Activated CD4-positive, alpha-beta memory T cell treated with anti-CD3 and anti-CD28 coated beads for 36 hours (primary cell): ENCODE measurements at regions not wholly inside any gene's neighbourhood (a gene's known extent, or its start where the extent isn't known, plus 50 kb on each side); places are given as distances from the start of the nearest gene placed in this dataset.

Experiments
- CTCF ChIA-PET: fragments of 350-600 bp; sonication (Branson Sonifier 250); formaldehyde crosslinking; loops from one replicate; lab custom pipeline; 2021; ENCODE audit warnings: antibody characterized with exemption, inconsistent platforms; lab: Charles Lee
- POLR2A ChIA-PET: fragments of 350-600 bp; sonication (Branson Sonifier 250); formaldehyde crosslinking; loops from one replicate; lab custom pipeline; 2021; ENCODE audit warnings: antibody characterized with exemption; lab: Charles Lee
- DNase-seq: peaks from one replicate; pipeline ENCODE4 v3.0.0-alpha.2; 2020
- H3K27ac Mint-ChIP-seq: one replicate; pipeline ENCODE4 v1.8.0; 2021; ENCODE audit warnings: mixed read lengths
- H3K27me3 Mint-ChIP-seq: one replicate; pipeline ENCODE4 v1.8.0; 2021; ENCODE audit warnings: mixed read lengths
- H3K36me3 Mint-ChIP-seq: one replicate; pipeline ENCODE4 v1.8.0; 2021; ENCODE audit warnings: mixed read lengths
- H3K4me1 Mint-ChIP-seq: one replicate; pipeline ENCODE4 v1.8.0; 2021; ENCODE audit warnings: low read depth, mixed read lengths
- H3K4me3 Mint-ChIP-seq: one replicate; pipeline ENCODE4 v1.8.0; 2021; ENCODE audit warnings: mild to moderate bottlenecking, mixed read lengths
- H3K9me3 Mint-ChIP-seq: one replicate; pipeline ENCODE4 v1.8.0; 2021; ENCODE audit warnings: mixed read lengths
- intact Hi-C: fragments of 100-400 bp; cut with micrococcal nuclease; formaldehyde crosslinking; loops from one replicate; pipeline ENCODE4 v1.15.1; 2023

- ChIA-PET POLR2A (no interaction called here), CTCF (interaction anchor here (1.4 kb wide), 1 partner anchor 21 kb away, joined by 5 read pairs; no protein-coding TSS in a partner anchor)
- H3K36me3 Mint-ChIP-seq = peaks cover 8% of the 10 kb centered on the region
- no peaks in the 10 kb centered on the region for H3K27me3 Mint-ChIP-seq
- H3K9me3 Mint-ChIP-seq = peaks cover 11% of the 10 kb centered on the region
- intact Hi-C loops = no loop called here
- H3K4me3 Mint-ChIP-seq = no peak overlapping the region
- H3K4me1 Mint-ChIP-seq = peaks cover 17% of the 10 kb centered on the region
- no peak overlapping the region for H3K27ac Mint-ChIP-seq
- DNase-seq = no peak
These were observed 69.8 kb upstream of the WIPF1 start for GRCh38 chr2:174667250-174667860.

- H3K27me3 Mint-ChIP-seq = no peaks in the 10 kb centered on the region
- H3K27ac Mint-ChIP-seq = no peak overlapping the region
- H3K36me3 Mint-ChIP-seq = peaks cover 3% of the 10 kb centered on the region
- peaks cover 17% of the 10 kb centered on the region for H3K4me1 Mint-ChIP-seq
- intact Hi-C loops = no loop called here
- no peak for DNase-seq
- POLR2A ChIA-PET = interaction anchor here (0.8 kb wide), 2 partner anchors 10 to 14 kb away, joined by 3 to 4 read pairs; no protein-coding TSS in a partner anchor
- H3K9me3 Mint-ChIP-seq = peaks cover 6% of the 10 kb centered on the region
- CTCF ChIA-PET = interaction anchor here (0.6 to 1.4 kb wide), 2 partner anchors 21 to 204 kb away, joined by 3 to 5 read pairs; no protein-coding TSS in a partner anchor
- no peak overlapping the region for H3K4me3 Mint-ChIP-seq
These were observed 69.2 kb upstream of the WIPF1 start for GRCh38 chr2:174666845-174667244.

DNA sequence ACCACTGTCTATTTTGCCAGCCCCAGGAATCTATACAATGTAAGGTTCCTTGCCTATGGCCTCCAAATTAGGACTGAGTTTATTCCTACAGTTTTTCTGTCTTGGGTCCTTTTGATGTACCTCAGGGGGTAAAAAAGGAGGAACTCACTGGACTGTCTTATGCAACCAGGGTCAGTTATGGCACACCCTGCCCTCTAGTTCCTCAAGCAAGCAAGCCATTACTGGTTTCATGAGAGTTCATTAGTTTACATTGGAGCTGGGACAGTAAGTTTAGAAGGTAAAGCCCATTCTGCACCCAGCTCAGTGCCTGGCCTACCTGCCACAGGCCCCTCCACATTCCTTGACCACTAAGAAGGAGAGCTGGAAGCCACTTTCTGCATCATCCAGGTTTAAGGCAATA lies 68.7 kb upstream of the WIPF1 start:
- ChIA-PET CTCF (interaction anchor here (0.6 to 1.4 kb wide), 2 partner anchors 22 to 204 kb away, joined by 3 to 5 read pairs; no protein-coding TSS in a partner anchor), POLR2A (interaction anchor here (0.8 kb wide), 2 partner anchors 9 to 13 kb away, joined by 3 to 4 read pairs; no protein-coding TSS in a partner anchor)
- intact Hi-C loops = no loop called here
- Mint-ChIP-seq H3K4me1 (peaks cover 20% of the 10 kb centered on the region), H3K27me3 (no peaks in the 10 kb centered on the region), H3K4me3 (no peak overlapping the region), H3K36me3 (no peaks in the 10 kb centered on the region), H3K27ac (no peak overlapping the region), H3K9me3 (peaks cover 2% of the 10 kb centered on the region)
- no peak for DNase-seq

DNA sequence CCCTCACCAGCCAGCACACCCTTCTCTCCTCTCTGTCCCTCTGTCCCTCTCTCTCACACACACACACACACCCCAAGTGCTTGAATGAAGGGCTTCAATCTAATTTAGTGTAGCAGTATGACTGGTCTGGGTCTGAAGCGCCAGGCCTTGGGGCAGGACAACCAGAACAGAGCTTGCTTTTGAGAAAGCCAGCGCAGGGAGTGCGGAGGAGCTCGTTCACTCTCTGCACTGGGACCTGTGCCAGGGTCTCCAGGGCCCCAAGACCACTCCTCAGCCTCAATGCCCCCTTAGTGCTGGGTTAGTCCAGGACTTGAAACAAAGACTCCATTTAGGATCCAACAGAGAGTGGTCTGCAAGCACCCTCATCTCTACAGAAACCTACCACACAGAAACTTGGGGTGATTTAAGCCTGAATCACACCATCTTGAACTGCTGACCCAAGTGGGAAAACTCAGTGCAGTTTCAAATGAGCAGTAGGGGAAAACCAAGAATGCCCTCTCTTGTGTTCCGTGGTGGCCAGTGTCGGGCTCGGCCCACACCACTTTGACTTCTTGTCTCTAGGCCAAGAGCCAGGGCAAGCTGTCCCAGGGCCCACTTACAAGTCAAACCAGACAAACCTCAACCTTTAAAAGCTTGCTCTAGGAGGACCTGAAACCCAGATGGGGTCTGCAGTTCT lies 66.6 kb upstream of the WIPF1 start:
- CTCF ChIA-PET = no interaction called here
- intact Hi-C loops = no loop called here
- Mint-ChIP-seq H3K27ac (no peak overlapping the region), H3K4me3 (no peak overlapping the region), H3K27me3 (no peaks in the 10 kb centered on the region), H3K4me1 (peaks cover 32% of the 10 kb centered on the region), H3K9me3 (no peaks in the 10 kb centered on the region), H3K36me3 (no peaks in the 10 kb centered on the region)
- no peak for DNase-seq
- POLR2A ChIA-PET = no interaction called here

DNA sequence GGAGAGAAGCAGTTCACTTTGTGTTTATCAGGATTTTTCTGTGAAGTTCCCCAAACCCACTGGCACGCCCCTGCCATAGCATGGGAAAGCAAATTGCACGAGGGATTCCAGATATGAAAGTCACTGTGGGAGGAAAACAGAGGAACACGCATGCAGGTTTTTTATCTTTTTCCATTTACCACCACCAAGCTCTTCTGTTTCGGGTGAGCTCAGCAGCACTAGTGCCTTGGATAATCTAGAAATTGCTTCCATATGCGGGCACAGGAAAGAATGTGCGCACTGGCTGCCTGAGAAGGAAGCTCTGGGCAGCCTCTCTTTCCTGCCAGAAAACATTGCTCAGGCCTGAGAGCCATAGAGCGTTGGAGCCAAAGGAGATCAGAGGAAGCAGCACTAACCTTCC lies 65.9 kb upstream of the WIPF1 start:
- CTCF ChIA-PET = no interaction called here
- no peak overlapping the region for H3K27ac Mint-ChIP-seq
- intact Hi-C loops = no loop called here
- POLR2A ChIA-PET = no interaction called here
- H3K4me3 Mint-ChIP-seq = no peak overlapping the region
- no peaks in the 10 kb centered on the region for H3K36me3 Mint-ChIP-seq
- no peaks in the 10 kb centered on the region for H3K27me3 Mint-ChIP-seq
- no peak for DNase-seq
- no peaks in the 10 kb centered on the region for H3K9me3 Mint-ChIP-seq
- H3K4me1 Mint-ChIP-seq = peaks cover 34% of the 10 kb centered on the region

GRCh38 chr2:174662859-174663258 lies 65.3 kb upstream of the WIPF1 start:
- H3K4me1 Mint-ChIP-seq = peaks cover 33% of the 10 kb centered on the region

DNA sequence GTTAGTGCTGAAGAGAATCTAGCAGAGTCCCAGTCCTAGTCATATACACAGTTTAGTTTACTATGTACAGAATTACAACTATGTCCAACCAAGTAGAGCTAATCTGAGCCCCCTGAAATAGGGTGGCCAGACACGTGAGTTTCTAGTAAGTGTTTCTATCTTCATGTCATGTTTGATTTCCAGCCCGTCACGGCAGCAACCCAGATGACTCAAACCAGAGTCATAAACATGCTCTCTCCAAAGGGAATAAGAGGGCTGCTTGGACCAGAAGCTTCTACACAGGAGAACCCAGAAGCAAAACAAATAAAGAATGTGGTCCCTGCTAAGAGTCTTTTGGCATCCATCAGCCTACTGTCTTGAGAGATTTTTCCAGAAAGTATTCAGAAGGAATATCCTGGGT lies 64.9 kb upstream of the WIPF1 start:
- POLR2A ChIA-PET = no interaction called here
- DNase-seq = no peak
- intact Hi-C loops = no loop called here
- H3K36me3 Mint-ChIP-seq = no peaks in the 10 kb centered on the region
- CTCF ChIA-PET = no interaction called here
- no peak overlapping the region for H3K27ac Mint-ChIP-seq
- H3K27me3 Mint-ChIP-seq = no peaks in the 10 kb centered on the region
- peaks cover 30% of the 10 kb centered on the region for H3K4me1 Mint-ChIP-seq
- H3K9me3 Mint-ChIP-seq = no peaks in the 10 kb centered on the region
- no peak overlapping the region for H3K4me3 Mint-ChIP-seq

More at GRCh38 chr2:174662859-174663258, 65.3 kb upstream of the WIPF1 start:
- POLR2A ChIA-PET = no interaction called here
- intact Hi-C loops = no loop called here
- Mint-ChIP-seq H3K36me3 (no peaks in the 10 kb centered on the region), H3K4me3 (no peak overlapping the region), H3K9me3 (no peaks in the 10 kb centered on the region), H3K27ac (no peak overlapping the region), H3K27me3 (no peaks in the 10 kb centered on the region)
- DNase-seq = no peak
- CTCF ChIA-PET = no interaction called here

DNA sequence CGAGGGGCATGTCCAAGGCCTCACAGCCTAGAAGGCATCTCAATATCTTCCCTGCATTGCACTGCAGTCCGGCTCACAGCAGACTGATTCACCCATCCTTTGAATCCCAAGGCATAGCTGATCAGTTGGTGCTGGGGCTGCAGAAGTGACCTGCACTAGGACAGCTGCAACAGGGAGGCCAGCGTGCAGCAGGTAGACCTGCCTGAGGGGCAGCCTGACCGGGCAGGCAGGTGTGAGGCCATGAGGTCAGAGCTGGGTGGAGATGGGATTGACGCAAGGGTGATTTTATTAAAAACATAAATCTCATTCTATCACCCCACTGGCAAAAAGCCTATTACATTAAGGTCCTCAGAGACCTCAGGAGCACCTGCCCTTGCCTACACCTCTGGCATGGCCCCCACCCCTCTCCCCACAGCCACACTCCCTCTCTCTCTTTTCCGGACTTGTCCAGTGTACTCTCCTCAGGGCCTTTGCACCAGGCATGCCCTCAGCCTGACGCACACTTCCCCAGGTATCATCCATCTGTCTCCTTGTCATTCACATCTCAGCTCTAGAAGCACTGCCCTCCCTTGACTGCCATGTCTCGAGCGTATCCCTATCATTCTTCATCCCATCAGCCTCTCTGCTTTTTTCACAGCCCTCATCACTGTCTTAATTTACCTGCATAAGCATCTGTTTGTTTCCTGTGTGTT lies 63.5 kb upstream of the WIPF1 start:
- Mint-ChIP-seq H3K27me3 (no peaks in the 10 kb centered on the region), H3K36me3 (peaks cover 3% of the 10 kb centered on the region), H3K4me1 (peaks cover 25% of the 10 kb centered on the region), H3K9me3 (peaks cover 4% of the 10 kb centered on the region), H3K4me3 (no peak overlapping the region), H3K27ac (no peak overlapping the region)
- CTCF ChIA-PET = no interaction called here
- intact Hi-C loops = no loop called here
- no peak for DNase-seq
- POLR2A ChIA-PET = no interaction called here

DNA sequence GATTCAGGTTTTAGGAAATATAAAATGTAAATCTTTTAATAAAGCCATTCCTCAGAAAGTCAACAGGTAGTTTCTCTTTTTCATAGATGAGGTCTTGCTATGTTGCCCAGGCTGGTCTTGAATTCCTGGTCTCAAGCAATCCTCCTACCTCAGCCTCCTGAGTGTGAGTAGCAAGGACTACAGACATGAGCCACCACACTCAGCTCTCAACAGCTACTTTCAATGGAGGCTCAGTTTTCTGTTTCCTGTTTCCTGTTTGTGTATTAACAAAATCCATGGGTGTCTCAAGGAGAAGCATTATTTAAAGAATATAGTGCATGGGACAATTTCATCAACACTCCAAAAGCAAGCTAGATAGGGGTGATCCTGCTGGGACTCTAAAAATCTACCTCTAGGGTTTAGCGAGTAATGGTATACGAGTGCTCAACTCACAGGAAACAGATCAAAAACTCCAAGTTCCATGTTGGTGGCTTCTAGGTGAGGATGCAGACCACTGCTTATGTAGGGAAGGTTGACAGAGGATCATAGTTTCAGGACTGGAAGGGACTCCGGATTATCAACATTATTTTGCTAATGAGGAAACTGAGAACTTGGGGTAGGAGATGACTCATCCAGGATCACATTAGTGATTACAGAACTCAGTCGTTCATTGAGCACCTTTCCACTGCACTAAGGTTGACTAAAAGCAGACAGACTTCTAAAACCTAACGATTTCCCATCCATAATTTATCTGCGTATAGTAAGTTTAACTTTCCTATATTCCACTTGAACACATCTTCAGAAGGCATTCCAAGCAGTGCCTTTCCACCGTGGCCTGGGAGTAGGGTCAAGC lies 61.7 kb upstream of the WIPF1 start:
- peaks cover 33% of the 10 kb centered on the region for H3K4me1 Mint-ChIP-seq
- POLR2A ChIA-PET = no interaction called here
- H3K4me3 Mint-ChIP-seq = no peak overlapping the region
- no peak for DNase-seq
- H3K27me3 Mint-ChIP-seq = no peaks in the 10 kb centered on the region
- CTCF ChIA-PET = interaction anchor here (0.6 to 1.3 kb wide), 3 partner anchors 14 to 80 kb away, joined by 3 read pairs; no protein-coding TSS in a partner anchor
- intact Hi-C loops = loop anchor here (1.0 kb wide), 1 partner anchor 25 kb away; no protein-coding TSS in a partner anchor
- peaks cover 12% of the 10 kb centered on the region for H3K9me3 Mint-ChIP-seq
- peaks cover 15% of the 10 kb centered on the region for H3K36me3 Mint-ChIP-seq
- peak overlapping the region; percentile 52 for H3K27ac Mint-ChIP-seq

- Mint-ChIP-seq H3K36me3 (peaks cover 15% of the 10 kb centered on the region), H3K27me3 (no peaks in the 10 kb centered on the region), H3K9me3 (peaks cover 12% of the 10 kb centered on the region), H3K27ac (no peak overlapping the region), H3K4me1 (peaks cover 27% of the 10 kb centered on the region), H3K4me3 (no peak overlapping the region)
- intact Hi-C loops = no loop called here
- CTCF ChIA-PET = interaction anchor here (0.9 kb wide), 1 partner anchor 194 kb away, joined by 3 read pairs; no protein-coding TSS in a partner anchor
- POLR2A ChIA-PET = interaction anchor here (0.9 kb wide), 1 partner anchor 10 kb away, joined by 4 read pairs; no protein-coding TSS in a partner anchor
- no peak for DNase-seq
These were observed 59.1 kb upstream of the WIPF1 start for GRCh38 chr2:174656676-174657176.

- CTCF ChIA-PET = interaction anchor here (0.9 kb wide), 1 partner anchor 193 kb away, joined by 3 read pairs; no protein-coding TSS in a partner anchor
- Mint-ChIP-seq H3K9me3 (peaks cover 12% of the 10 kb centered on the region), H3K36me3 (peaks cover 15% of the 10 kb centered on the region), H3K27me3 (no peaks in the 10 kb centered on the region), H3K4me1 (peaks cover 24% of the 10 kb centered on the region), H3K27ac (no peak overlapping the region), H3K4me3 (no peak overlapping the region)
- POLR2A ChIA-PET = no interaction called here
- DNase-seq = no peak
- intact Hi-C loops = no loop called here
These were observed 58.4 kb upstream of the WIPF1 start for GRCh38 chr2:174656035-174656434.
